HepG2 (cell line): ENCODE measurements at regions not wholly inside any gene's neighbourhood (a gene's known extent, or its start where the extent isn't known, plus 50 kb on each side); places are given as distances from the start of the nearest gene placed in this dataset.

Source experiments
- CBX2 ChIP-seq, 2 experiments: fragments of 200-600 bp in 1 of 2; sonication (generic); formaldehyde crosslinking in 1 of 2; IDR thresholded peaks; 2 replicates each; pipeline versions ENCODE4 v1.7.0 to v1.8.1; 2018 to 2022; ENCODE audit warnings: low read depth in 2 of 2, low read length in 1 of 2, mild to moderate bottlenecking in 1 of 2, missing genetic modification reagents in 1 of 2
- ETV6 ChIP-seq: sonication (generic); formaldehyde crosslinking; conservative IDR thresholded peaks from 2 replicates; pipeline ENCODE4 v1.4.0; 2020; ENCODE audit warnings: missing genetic modification reagents
- GABPA ChIP-seq, 2 experiments: IDR thresholded peaks; 2 replicates each; pipeline ENCODE4 v1.6.1; 2011 to 2016; ENCODE audit warnings: low read depth in 2 of 2, low read length in 1 of 2, missing biosample characterization in 1 of 2, missing genetic modification characterization in 1 of 2
- MAFK ChIP-seq, 2 experiments: IDR thresholded peaks in 1 of 2; conservative IDR thresholded peaks in 1 of 2; 2 replicates each; pipeline ENCODE4 v1.6.1; 2011; ENCODE audit warnings: improper control_type of control experiment in 2 of 2, low read length in 2 of 2
- MAZ ChIP-seq, 2 experiments: sonication (generic) in 1 of 2; formaldehyde crosslinking in 1 of 2; IDR thresholded peaks; 2 replicates each; pipeline versions ENCODE4 v1.5.0 to v1.6.1; 2012 to 2020; ENCODE audit warnings: low read depth in 2 of 2, mild to moderate bottlenecking in 2 of 2, borderline replicate concordance in 1 of 2, improper control_type of control experiment in 1 of 2, low read length in 1 of 2, missing genetic modification reagents in 1 of 2, moderate library complexity in 1 of 2
- NR3C1 ChIP-seq: sonication (generic); formaldehyde crosslinking; IDR thresholded peaks from 2 replicates; pipeline ENCODE4 v1.4.0; 2020; ENCODE audit warnings: missing genetic modification reagents
- TEF ChIP-seq: sonication (generic); formaldehyde crosslinking; IDR thresholded peaks from 2 replicates; pipeline ENCODE4 v1.5.0; 2020; ENCODE audit warnings: missing genetic modification reagents
- ZNF232 ChIP-seq: sonication (generic); formaldehyde crosslinking; IDR thresholded peaks from 2 replicates; pipeline ENCODE4 v1.4.0; 2020; ENCODE audit warnings: missing genetic modification reagents, borderline replicate concordance
- ZNF24 ChIP-seq: fragments of 450-650 bp; IDR thresholded peaks from 2 replicates; pipeline ENCODE4 v1.6.1; 2017; ENCODE audit warnings: antibody characterized with exemption, mild to moderate bottlenecking
- ZNF274 ChIP-seq: sonication (generic); formaldehyde crosslinking; IDR thresholded peaks from 2 replicates; pipeline ENCODE4 v1.5.1; 2020; ENCODE audit warnings: mild to moderate bottlenecking, missing genetic modification reagents
- ZNF687 ChIP-seq: sonication (generic); formaldehyde crosslinking; IDR thresholded peaks from 2 replicates; pipeline ENCODE4 v1.5.1; 2020; ENCODE audit warnings: mild to moderate bottlenecking, missing genetic modification reagents, moderate library complexity

GRCh38 chr2:16329421-16329820, 336.2 kb downstream of the CYRIA start:
- TF ChIP-seq CBX2 (IDR thresholded peaks at IDR 0.05; ENCODE audit: low read depth, low read length) (no peak), CBX2 (CRISPR knock-in tag; IDR thresholded peaks at IDR 0.05; ENCODE audit: low read depth) (no peak), ZNF232 (CRISPR knock-in tag) (no peak), TEF (no peak), ZNF687 (CRISPR knock-in tag) (no peak), ETV6 (CRISPR knock-in tag) (no peak), MAFK (conservative IDR thresholded peaks at IDR 0.05 in 1 of 2, IDR thresholded peaks at IDR 0.05 in 1 of 2; ENCODE audit: low read length in 2 of 2) (no peak), MAZ (IDR thresholded peaks at IDR 0.05; ENCODE audit: borderline replicate concordance, low read depth, low read length) (no peak), MAZ (CRISPR knock-in tag; IDR thresholded peaks at IDR 0.05; ENCODE audit: low read depth) (no peak), NR3C1 (CRISPR knock-in tag) (no peak), ZNF274 (CRISPR knock-in tag) (no peak), GABPA (IDR thresholded peaks at IDR 0.05; ENCODE audit: low read depth, low read length) (no peak), GABPA (CRISPR knock-in tag; IDR thresholded peaks at IDR 0.05; ENCODE audit: low read depth) (no peak), ZNF24 (no peak)
